ENCODE measurements at regions not wholly inside any gene's neighbourhood (a gene's known extent, or its start where the extent isn't known, plus 50 kb on each side); places are given as distances from the start of the nearest gene placed in this dataset.

- Histone ChIP-seq H3K79me2 (ENCODE audit: insufficient read depth, low read depth, low read length) (no peaks in the 10 kb centered on the region), H3K9me2 (ENCODE audit: insufficient read depth, low read length) (no peaks in the 10 kb centered on the region), H3K9me3 (ENCODE audit: low read length) (no peaks in the 10 kb centered on the region), H3K4me3 (ENCODE audit: low read depth, low read length, poor library complexity, severe bottlenecking) (no peak overlapping the region), H3K27ac (ENCODE audit: low read depth, low read length, poor library complexity, severe bottlenecking) (no peak overlapping the region), H3K4me1 (ENCODE audit: insufficient read depth, low read length, poor library complexity, severe bottlenecking) (peaks cover 2% of the 10 kb centered on the region), H3K36me3 (ENCODE audit: insufficient read depth, low read length) (no peaks in the 10 kb centered on the region), H2AFZ (ENCODE audit: low read length) (no peak overlapping the region), H4K20me1 (ENCODE audit: insufficient read depth, low read length) (no peaks in the 10 kb centered on the region), H3K4me2 (ENCODE audit: low read length) (no peak overlapping the region)
- BruUV-seq (replicated peaks), result no TSS peak
- intact Hi-C loops (cut with micrococcal nuclease; ENCODE audit: unreplicated experiment), result no loop called here
- ChIA-PET CTCF (ENCODE audit: unreplicated experiment) (no interaction called here), POLR2A (no interaction called here)
- no peak for TF ChIP-seq EZH2phosphoT487 (IDR thresholded peaks at IDR 0.05; ENCODE audit: borderline replicate concordance, low read depth, low read length)
- no peak for TF ChIP-seq CTCF (conservative IDR thresholded peaks at IDR 0.05; ENCODE audit: low read length)
- no peak for DNase-seq (ENCODE audit: low spot score)
These were observed 91.8 kb downstream of the FOXL1 start for GRCh38 chr16:86669937-86670749.

- no peaks in the 10 kb centered on the region for H3K79me2 ChIP-seq (ENCODE audit: insufficient read depth, low read depth, low read length)
- no TSS peak for BruUV-seq (replicated peaks)
- CTCF ChIA-PET (ENCODE audit: unreplicated experiment), result no interaction called here
- TF ChIP-seq EZH2phosphoT487 (IDR thresholded peaks at IDR 0.05; ENCODE audit: borderline replicate concordance, low read depth, low read length), result no peak
- TF ChIP-seq CTCF (conservative IDR thresholded peaks at IDR 0.05; ENCODE audit: low read length), result no peak
- H4K20me1 ChIP-seq (ENCODE audit: insufficient read depth, low read length), result no peaks in the 10 kb centered on the region
- H3K27ac ChIP-seq (ENCODE audit: low read depth, low read length, poor library complexity, severe bottlenecking), result no peak overlapping the region
- H3K4me1 ChIP-seq (ENCODE audit: insufficient read depth, low read length, poor library complexity, severe bottlenecking), result no peaks in the 10 kb centered on the region
- no peak for DNase-seq (ENCODE audit: low spot score)
- H3K9me2 ChIP-seq (ENCODE audit: insufficient read depth, low read length), result no peaks in the 10 kb centered on the region
- no peak overlapping the region for H3K4me3 ChIP-seq (ENCODE audit: low read depth, low read length, poor library complexity, severe bottlenecking)
- intact Hi-C loops (cut with micrococcal nuclease; ENCODE audit: unreplicated experiment), result no loop called here
- no peak overlapping the region for H3K4me2 ChIP-seq (ENCODE audit: low read length)
- H2AFZ ChIP-seq (ENCODE audit: low read length), result no peak overlapping the region
- H3K36me3 ChIP-seq (ENCODE audit: insufficient read depth, low read length), result no peaks in the 10 kb centered on the region
- no peaks in the 10 kb centered on the region for H3K9me3 ChIP-seq (ENCODE audit: low read length)
- POLR2A ChIA-PET, result no interaction called here
These were observed 92.4 kb downstream of the FOXL1 start for GRCh38 chr16:86670750-86671234.

GRCh38 chr16:86671486-86672178 lies 93.3 kb downstream of the FOXL1 start:
- Histone ChIP-seq H3K79me2 (ENCODE audit: insufficient read depth, low read depth, low read length) (no peaks in the 10 kb centered on the region), H4K20me1 (ENCODE audit: insufficient read depth, low read length) (no peaks in the 10 kb centered on the region), H2AFZ (ENCODE audit: low read length) (no peak overlapping the region), H3K4me3 (ENCODE audit: low read depth, low read length, poor library complexity, severe bottlenecking) (no peak overlapping the region), H3K9me3 (ENCODE audit: low read length) (no peaks in the 10 kb centered on the region), H3K4me1 (ENCODE audit: insufficient read depth, low read length, poor library complexity, severe bottlenecking) (no peaks in the 10 kb centered on the region), H3K36me3 (ENCODE audit: insufficient read depth, low read length) (no peaks in the 10 kb centered on the region), H3K9me2 (ENCODE audit: insufficient read depth, low read length) (no peaks in the 10 kb centered on the region), H3K27ac (ENCODE audit: low read depth, low read length, poor library complexity, severe bottlenecking) (no peak overlapping the region), H3K4me2 (ENCODE audit: low read length) (no peak overlapping the region)
- intact Hi-C loops (cut with micrococcal nuclease; ENCODE audit: unreplicated experiment), result no loop called here
- ChIA-PET CTCF (ENCODE audit: unreplicated experiment) (no interaction called here), POLR2A (no interaction called here)
- no peak for DNase-seq (ENCODE audit: low spot score)
- BruUV-seq (replicated peaks), result no TSS peak
- TF ChIP-seq CTCF (conservative IDR thresholded peaks at IDR 0.05; ENCODE audit: low read length) (no peak), EZH2phosphoT487 (IDR thresholded peaks at IDR 0.05; ENCODE audit: borderline replicate concordance, low read depth, low read length) (no peak)

Data from OCI-LY7 (cell line).